ENCODE measurements at regions not wholly inside any gene's neighbourhood (a gene's known extent, or its start where the extent isn't known, plus 50 kb on each side); places are given as distances from the start of the nearest gene placed in this dataset.
"Not testable (repeated sequence)": the region's sequence is repeated elsewhere in the genome, so short reads cannot be mapped to it uniquely, and the experiment has no call there.

DNA sequence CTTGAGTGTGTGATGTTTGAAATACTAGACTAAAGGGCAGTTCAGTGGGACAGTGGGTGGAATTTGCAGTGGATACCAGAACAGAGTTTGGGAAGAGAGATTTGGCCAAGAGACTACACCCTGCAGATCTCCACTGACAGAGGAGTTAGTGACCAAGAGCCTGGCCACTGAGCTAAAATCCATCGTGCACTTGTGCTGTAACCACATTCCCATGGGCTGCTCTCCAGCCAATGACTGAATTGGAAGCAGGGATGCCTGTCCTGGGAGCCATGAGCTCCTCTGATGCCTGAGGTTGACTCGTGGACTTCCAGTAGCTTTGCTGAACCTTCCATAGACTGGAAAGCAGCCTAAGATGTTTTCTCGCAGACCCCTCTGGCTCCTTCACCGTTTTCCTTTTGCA lies 296.1 kb downstream of the TRIML1 start:
- Histone ChIP-seq H3K4me1 (peaks cover 27% of the 10 kb centered on the region), H3K9me3 (peaks cover 17% of the 10 kb centered on the region; the same call in 2 of the 3 replicates), H3K4me3 (no peak overlapping the region), H3K4me2 (no peak overlapping the region), H3K27ac (peak overlapping the region in 1 of 2 experiments; percentile 53; a peak in 2 of 6 replicates)
- no peak for ATAC-seq
- no peak for DNase-seq (ENCODE audit: low read depth in 1 of 2, low spot score in 1 of 2)
- TF ChIP-seq ESRRA (IDR thresholded peaks at IDR 0.05; ENCODE audit: borderline replicate concordance, low read length) (no peak), HOXB13 (CRISPR knock-in tag; IDR thresholded peaks at IDR 0.05; ENCODE audit: low read depth) (no peak), BHLHE40 (IDR thresholded peaks at IDR 0.05; ENCODE audit: low read depth, low read length) (no peak), FOXS1 (CRISPR knock-in tag; IDR thresholded peaks at IDR 0.05) (no peak), KDM1A (IDR thresholded peaks at IDR 0.05; ENCODE audit: low read depth) (no peak), JUN (IDR thresholded peaks at IDR 0.05) (no peak), HOXA7 (CRISPR knock-in tag; IDR thresholded peaks at IDR 0.05) (no peak), ZC3H11A (IDR thresholded peaks at IDR 0.05) (no peak), EHF (CRISPR knock-in tag; IDR thresholded peaks at IDR 0.05) (no peak), RARB (CRISPR knock-in tag; IDR thresholded peaks at IDR 0.05) (no peak), EHMT2 (IDR thresholded peaks at IDR 0.05; ENCODE audit: low read depth) (no peak), JUNB (IDR thresholded peaks at IDR 0.05) (no peak), HOXB5 (CRISPR knock-in tag; IDR thresholded peaks at IDR 0.05) (no peak)
- TF ChIP-seq, protein P1, sequence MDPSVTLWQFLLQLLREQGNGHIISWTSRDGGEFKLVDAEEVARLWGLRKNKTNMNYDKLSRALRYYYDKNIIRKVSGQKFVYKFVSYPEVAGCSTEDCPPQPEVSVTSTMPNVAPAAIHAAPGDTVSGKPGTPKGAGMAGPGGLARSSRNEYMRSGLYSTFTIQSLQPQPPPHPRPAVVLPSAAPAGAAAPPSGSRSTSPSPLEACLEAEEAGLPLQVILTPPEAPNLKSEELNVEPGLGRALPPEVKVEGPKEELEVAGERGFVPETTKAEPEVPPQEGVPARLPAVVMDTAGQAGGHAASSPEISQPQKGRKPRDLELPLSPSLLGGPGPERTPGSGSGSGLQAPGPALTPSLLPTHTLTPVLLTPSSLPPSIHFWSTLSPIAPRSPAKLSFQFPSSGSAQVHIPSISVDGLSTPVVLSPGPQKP (IDR thresholded peaks at IDR 0.05; ENCODE audit: low read depth, low read length), result no peak
- TF ChIP-seq, protein P2, sequence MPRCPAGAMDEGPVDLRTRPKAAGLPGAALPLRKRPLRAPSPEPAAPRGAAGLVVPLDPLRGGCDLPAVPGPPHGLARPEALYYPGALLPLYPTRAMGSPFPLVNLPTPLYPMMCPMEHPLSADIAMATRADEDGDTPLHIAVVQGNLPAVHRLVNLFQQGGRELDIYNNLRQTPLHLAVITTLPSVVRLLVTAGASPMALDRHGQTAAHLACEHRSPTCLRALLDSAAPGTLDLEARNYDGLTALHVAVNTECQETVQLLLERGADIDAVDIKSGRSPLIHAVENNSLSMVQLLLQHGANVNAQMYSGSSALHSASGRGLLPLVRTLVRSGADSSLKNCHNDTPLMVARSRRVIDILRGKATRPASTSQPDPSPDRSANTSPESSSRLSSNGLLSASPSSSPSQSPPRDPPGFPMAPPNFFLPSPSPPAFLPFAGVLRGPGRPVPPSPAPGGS (IDR thresholded peaks at IDR 0.05), result no peak
- TF ChIP-seq, protein P3, sequence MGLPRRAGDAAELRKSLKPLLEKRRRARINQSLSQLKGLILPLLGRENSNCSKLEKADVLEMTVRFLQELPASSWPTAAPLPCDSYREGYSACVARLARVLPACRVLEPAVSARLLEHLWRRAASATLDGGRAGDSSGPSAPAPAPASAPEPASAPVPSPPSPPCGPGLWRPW (IDR thresholded peaks at IDR 0.05), result no peak
- TF ChIP-seq, protein P4, sequence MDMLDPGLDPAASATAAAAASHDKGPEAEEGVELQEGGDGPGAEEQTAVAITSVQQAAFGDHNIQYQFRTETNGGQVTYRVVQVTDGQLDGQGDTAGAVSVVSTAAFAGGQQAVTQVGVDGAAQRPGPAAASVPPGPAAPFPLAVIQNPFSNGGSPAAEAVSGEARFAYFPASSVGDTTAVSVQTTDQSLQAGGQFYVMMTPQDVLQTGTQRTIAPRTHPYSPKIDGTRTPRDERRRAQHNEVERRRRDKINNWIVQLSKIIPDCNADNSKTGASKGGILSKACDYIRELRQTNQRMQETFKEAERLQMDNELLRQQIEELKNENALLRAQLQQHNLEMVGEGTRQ (IDR thresholded peaks at IDR 0.05), result no peak
- ChIA-PET POLR2A (no interaction called here), CTCF (no interaction called here)
- WGBS (ENCODE audit: missing lambda C conversion rate), result 92% methylated on average over 4 of the region's 4 CpGs
- no peak for FAIRE-seq

DNA sequence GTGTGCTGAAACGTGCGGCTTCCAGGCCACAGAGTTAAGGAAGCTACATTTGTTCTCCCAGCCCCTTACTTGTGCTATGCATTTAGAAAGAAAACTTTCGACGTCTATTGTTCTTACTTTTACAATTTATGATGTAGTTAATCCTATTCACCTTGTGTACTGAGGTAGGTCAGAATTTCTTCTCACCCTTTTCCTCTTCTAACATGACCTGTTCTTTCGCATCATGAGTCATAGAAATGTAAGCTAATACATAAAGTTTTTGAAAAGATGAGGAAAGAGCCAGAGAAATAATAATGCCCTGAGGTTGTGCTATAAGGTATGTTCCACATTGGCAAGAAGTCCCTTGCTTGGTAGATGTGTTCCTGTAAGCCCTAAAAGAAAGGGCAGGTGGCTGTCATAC lies 298.3 kb downstream of the TRIML1 start:
- Histone ChIP-seq H3K9me3 (peaks cover 14% of the 10 kb centered on the region), H3K4me1 (peaks cover 25% of the 10 kb centered on the region), H3K4me3 (no peak overlapping the region), H3K4me2 (peak overlapping the region; percentile 36; the same call in 1 of the 3 replicates), H3K27ac (peak overlapping the region; percentile 67 to 82)
- DNase-seq (ENCODE audit: low read depth in 1 of 2, low spot score in 1 of 2), result no peak
- WGBS (ENCODE audit: missing lambda C conversion rate), result 56% methylated on average over 5 of the region's 5 CpGs
- TF ChIP-seq EHMT2 (IDR thresholded peaks at IDR 0.05; ENCODE audit: low read depth), result no peak
- TF ChIP-seq FOSL2 (IDR thresholded peaks at IDR 0.05), result no peak
- peak; percentile 48 for TF ChIP-seq FOSL2 (CRISPR knock-in tag; IDR thresholded peaks at IDR 0.05)
- ChIA-PET POLR2A (no interaction called here), CTCF (no interaction called here)
- FAIRE-seq, result no peak
- ATAC-seq, result peak in 1 of 2 experiments; percentile 46; a peak in 2 of 6 replicates

DNA sequence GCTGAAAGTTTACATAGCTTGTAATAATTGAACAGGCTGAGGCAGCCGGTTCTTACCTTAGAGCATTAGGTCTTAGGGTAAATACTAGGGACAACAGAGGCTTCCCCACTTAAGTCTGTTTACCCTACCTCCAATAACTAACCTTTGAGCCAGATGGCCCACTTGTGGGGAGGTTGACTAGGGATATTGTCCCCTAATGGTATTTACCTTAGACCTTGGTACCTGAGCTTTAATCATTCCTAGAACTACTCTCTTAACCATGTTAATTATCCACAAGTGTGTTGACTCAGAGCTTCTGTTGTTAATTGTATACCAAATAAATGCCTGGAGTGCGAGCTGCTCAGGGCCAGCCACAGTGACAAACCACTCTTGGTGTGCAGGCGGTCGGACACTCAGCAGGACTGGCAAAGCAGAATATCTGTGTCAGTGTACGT lies 299.2 kb downstream of the TRIML1 start:
- WGBS (ENCODE audit: missing lambda C conversion rate), result 58% methylated on average over 5 of the region's 5 CpGs
- POLR2A ChIA-PET, H3K4me3 ChIP-seq, CTCF ChIA-PET, H3K4me2 ChIP-seq, FAIRE-seq: not testable (repeated sequence)
- peak overlapping the region; percentile 36 to 82; a peak in 5 of 6 replicates for H3K27ac ChIP-seq
- peaks cover 13% of the 10 kb centered on the region; the same call in 2 of the 3 replicates for H3K9me3 ChIP-seq
- H3K4me1 ChIP-seq, result peaks cover 25% of the 10 kb centered on the region
- ATAC-seq (peak in 1 of 2 experiments; percentile 30; a peak in 1 of 6 replicates), DNase-seq (ENCODE audit: low read depth in 1 of 2, low spot score in 1 of 2) (peak in 1 of 2 experiments; percentile 69)

Data from A549 (cell line).